IMR-90 (cell line): ENCODE measurements at regions not wholly inside any gene's neighbourhood (a gene's known extent, or its start where the extent isn't known, plus 50 kb on each side); places are given as distances from the start of the nearest gene placed in this dataset.

ENCODE experiments used
- ATAC-seq: fragments of 200-7000 bp; cut with Tn5 transposase; 2 replicates; pipeline ENCODE4 v1.9.1; 2020; ENCODE audit warnings: low read depth, mild to moderate bottlenecking, moderate library complexity
- BruUV-seq: library from RNA; stranded (reverse); fragments of 400-500 nt; replicated peaks from 2 replicates; lab custom pipeline; 2021; lab: Mats Ljungman, UMichigan
- CTCF ChIA-PET: fragments of 300-600 bp; formaldehyde crosslinking; extraction: SDS; loops from one replicate; lab custom pipeline; 2021; ENCODE audit warnings: antibody characterized with exemption; lab: Yijun Ruan, JAX
- POLR2A ChIA-PET: fragments of 300-600 bp; sonication (Branson Sonifier 250); formaldehyde crosslinking; loops from one replicate; lab custom pipeline; 2022; ENCODE audit warnings: antibody characterized with exemption; ENCODE audit not compliant: unreplicated experiment; lab: Charles Lee
- DNase-seq: peaks from one replicate; pipeline ENCODE4 v3.0.0; 2013
- H2AFZ ChIP-seq: replicated peaks from 2 replicates; pipeline ENCODE3; 2013; ENCODE audit warnings: low read length, mild to moderate bottlenecking; ENCODE audit not compliant: poor library complexity
- H2AK5ac ChIP-seq: 2 replicates; pipeline ENCODE4 v1.6.1; 2013; ENCODE audit warnings: low read depth, low read length, inconsistent platforms
- H2AK9ac ChIP-seq: replicated peaks from 2 replicates; pipeline ENCODE3; 2013; ENCODE audit warnings: mild to moderate bottlenecking, low read depth, low read length, moderate library complexity; ENCODE audit not compliant: poor library complexity
- H2BK120ac ChIP-seq: 2 replicates; pipeline ENCODE4 v1.6.1; 2013; ENCODE audit warnings: low read depth, low read length, inconsistent platforms
- H2BK15ac ChIP-seq: 3 replicates; pipeline ENCODE4 v1.6.1; 2013; ENCODE audit warnings: low read depth, low read length, inconsistent platforms
- H2BK20ac ChIP-seq: 2 replicates; pipeline ENCODE4 v1.6.1; 2013; ENCODE audit warnings: low read depth, mild to moderate bottlenecking, inconsistent platforms, low read length, moderate library complexity
- H2BK5ac ChIP-seq: 2 replicates; pipeline ENCODE4 v1.6.1; 2013; ENCODE audit warnings: mild to moderate bottlenecking, low read depth, low read length, inconsistent platforms; ENCODE audit not compliant: poor library complexity, severe bottlenecking
- H3K14ac ChIP-seq: replicated peaks from 2 replicates; pipeline ENCODE4 v1.6.1; 2013; ENCODE audit warnings: low read depth, low read length, inconsistent platforms
- H3K18ac ChIP-seq: 2 replicates; pipeline ENCODE4 v1.6.1; 2013; ENCODE audit warnings: low read depth, low read length, control low read depth
- H3K23ac ChIP-seq: 2 replicates; pipeline ENCODE4 v1.6.1; 2013; ENCODE audit warnings: low read depth, low read length, inconsistent platforms
- H3K27ac ChIP-seq: 2 replicates; pipeline ENCODE4 v1.5.1; 2013; ENCODE audit warnings: mild to moderate bottlenecking, control low read depth, low read length; ENCODE audit not compliant: insufficient read depth
- H3K27me3 ChIP-seq: 2 replicates; pipeline ENCODE4 v1.6.1; 2013; ENCODE audit warnings: low read length; ENCODE audit not compliant: control insufficient read depth, insufficient read depth
- H3K36me3 ChIP-seq: 2 replicates; pipeline ENCODE4 v1.6.1; 2013; ENCODE audit warnings: low read length, mixed read lengths; ENCODE audit not compliant: control insufficient read depth, insufficient read depth
- H3K4ac ChIP-seq: 2 replicates; pipeline ENCODE4 v1.6.1; 2013; ENCODE audit warnings: low read depth, low read length, inconsistent platforms
- H3K4me1 ChIP-seq: 2 replicates; pipeline ENCODE4 v1.6.1; 2013; ENCODE audit warnings: low read length, mixed read lengths; ENCODE audit not compliant: control insufficient read depth, insufficient read depth
- H3K4me2 ChIP-seq: 2 replicates; pipeline ENCODE4 v1.6.1; 2013; ENCODE audit warnings: low read depth, mild to moderate bottlenecking, control low read depth, low read length, moderate library complexity
- H3K4me3 ChIP-seq: 2 replicates; pipeline ENCODE4 v1.5.1; 2013; ENCODE audit warnings: low read depth, mild to moderate bottlenecking, control low read depth, low read length, moderate library complexity; ENCODE audit not compliant: insufficient read depth
- H3K56ac ChIP-seq: 2 replicates; pipeline ENCODE4 v1.6.1; 2013; ENCODE audit warnings: low read length, inconsistent platforms; ENCODE audit not compliant: insufficient read depth; ENCODE audit errors: extremely low read depth
- H3K79me1 ChIP-seq, 2 experiments: 2 replicates each; pipeline ENCODE4 v1.6.1; 2013; ENCODE audit warnings: low read length in 2 of 2, inconsistent platforms in 1 of 2, low read depth in 1 of 2
- H3K9ac ChIP-seq: 2 replicates; pipeline ENCODE4 v1.6.1; 2013; ENCODE audit warnings: low read depth, low read length, control low read depth
- H3K9me1 ChIP-seq: 2 replicates; pipeline ENCODE4 v1.6.1; 2013; ENCODE audit warnings: low read length, inconsistent platforms; ENCODE audit not compliant: insufficient read depth
- H3K9me3 ChIP-seq: 2 replicates; pipeline ENCODE4 v1.6.1; 2013; ENCODE audit warnings: low read length; ENCODE audit not compliant: control insufficient read depth, insufficient read depth
- H4K20me1 ChIP-seq: 2 replicates; pipeline ENCODE4 v1.6.1; 2013; ENCODE audit warnings: low read length, inconsistent platforms; ENCODE audit not compliant: insufficient read depth
- H4K5ac ChIP-seq: 2 replicates; pipeline ENCODE4 v1.6.1; 2013; ENCODE audit warnings: mild to moderate bottlenecking, low read depth, low read length, control low read depth
- H4K8ac ChIP-seq, 2 experiments: 2 replicates each; pipeline ENCODE4 v1.6.1; 2013; ENCODE audit warnings: low read depth in 2 of 2, low read length in 2 of 2, control low read depth in 1 of 2, inconsistent platforms in 1 of 2
- H4K91ac ChIP-seq: 2 replicates; pipeline ENCODE4 v1.6.1; 2013; ENCODE audit warnings: low read depth, low read length, inconsistent platforms; ENCODE audit not compliant: insufficient read depth
- CHD1 ChIP-seq: IDR thresholded peaks from 2 replicates; pipeline ENCODE4 v1.6.1; 2012; ENCODE audit warnings: low read depth, low read length, improper control_type of control experiment
- ELK1 ChIP-seq: fragments of 150-350 bp; IDR thresholded peaks from 2 replicates; pipeline ENCODE4 v1.6.1; 2016; ENCODE audit warnings: low read depth, mild to moderate bottlenecking, low read length, moderate library complexity, borderline replicate concordance
- RAD21 ChIP-seq: IDR thresholded peaks from 2 replicates; pipeline ENCODE4 v1.6.1; 2012; ENCODE audit warnings: low read length, improper control_type of control experiment
- WGBS, 2 experiments: methylation state at CpG; one replicate each; pipeline versions ENCODE4 v1.1.5 to v1.1.7; 2013; ENCODE audit warnings: missing lambda C conversion rate in 2 of 2; ENCODE audit not compliant: insufficient read length in 1 of 2; ENCODE audit errors: extremely low coverage in 2 of 2; 5-methylcytosine and 5-hydroxymethylcytosine counted together
- dilution Hi-C: fragments of 300-500 bp; cut with HindIII; formaldehyde crosslinking; loops from one replicate; pipeline ENCODE4 v1.14.3; 2018; ENCODE audit warnings: low sequenced_read_pairs; ENCODE audit not compliant: unreplicated experiment
- in situ Hi-C: fragments of 300-500 bp; cut with MboI; formaldehyde crosslinking; loops from 3 replicates; pipeline ENCODE4 v1.14.3; 2019; ENCODE audit warnings: low sequenced_read_pairs, inconsistent platforms, mixed read lengths
- intact Hi-C: fragments of 100-400 bp; cut with micrococcal nuclease; formaldehyde crosslinking; loops from 2 replicates; pipeline ENCODE4 v1.10.0; 2022

- no peak for ATAC-seq
- CTCF ChIA-PET: interaction anchor here (0.6 kb wide), 1 partner anchor 461 kb away, joined by 3 read pairs; no protein-coding TSS in a partner anchor
Measured at GRCh38 chr11:29026286-29026685, 918.1 kb downstream of the METTL15 start.

More at GRCh38 chr11:29026286-29026685, 918.1 kb downstream of the METTL15 start:
- Histone ChIP-seq H2AK5ac (no peak overlapping the region), H3K18ac (no peak overlapping the region), H3K4me1 (no peaks in the 10 kb centered on the region), H3K9me1 (no peaks in the 10 kb centered on the region), H3K4ac (no peak overlapping the region), H4K5ac (peak overlapping the region; percentile 28; the same call in 1 of the 2 replicates), H3K23ac (no peak overlapping the region), H3K56ac (no peak overlapping the region), H2BK5ac (no peak overlapping the region), H2AFZ (no peak overlapping the region), H2AK9ac (no peak overlapping the region), H3K36me3 (no peaks in the 10 kb centered on the region), H2BK20ac (no peak overlapping the region), H3K79me1 (no peaks in the 10 kb centered on the region), H4K8ac (no peak overlapping the region), H3K9me3 (peaks cover 9% of the 10 kb centered on the region), H3K27me3 (no peaks in the 10 kb centered on the region), H3K4me3 (no peak overlapping the region), H2BK120ac (no peak overlapping the region), H3K27ac (no peak overlapping the region), H4K20me1 (no peaks in the 10 kb centered on the region), H3K9ac (no peak overlapping the region), H4K91ac (no peak overlapping the region), H3K14ac (no peak overlapping the region), H3K4me2 (no peak overlapping the region), H2BK15ac (no peak overlapping the region)
- BruUV-seq: no TSS peak
- in situ Hi-C loops: no loop called here
- TF ChIP-seq ELK1 (no peak), RAD21 (no peak), CHD1 (no peak)
- DNase-seq: no peak
- no CpG with 5 or more reads among the region's 2 CpGs for WGBS, 2 experiments
- intact Hi-C loops: no loop called here
- POLR2A ChIA-PET: no interaction called here
- dilution Hi-C loops: no loop called here
